Ovary (tissue), 3 donors: ENCODE measurements at regions not wholly inside any gene's neighbourhood (a gene's known extent, or its start where the extent isn't known, plus 50 kb on each side); places are given as distances from the start of the nearest gene placed in this dataset.
"Not testable (repeated sequence)": the region's sequence is repeated elsewhere in the genome, so short reads cannot be mapped to it uniquely, and the experiment has no call there.

Experiments
- EP300 ChIP-seq: sonication (generic); formaldehyde crosslinking; IDR thresholded peaks from one replicate; pipeline ENCODE4 v1.6.1; 2017; ENCODE audit warnings: antibody characterized with exemption
- POLR2A ChIP-seq: fragments of 450-650 bp; IDR thresholded peaks from one replicate; pipeline ENCODE4 v1.6.1; 2017; ENCODE audit warnings: antibody characterized with exemption, mild to moderate bottlenecking, moderate library complexity
- TF ChIP-seq, protein P1 (sequence below), 3 donors: fragments of 450-650 bp in 2 of 3; fragments of 200-600 bp in 1 of 3; IDR thresholded peaks; one replicate each; pipeline versions ENCODE4 v1.5.1 to v1.8.0; 2016 to 2022; ENCODE audit warnings: antibody characterized with exemption in 3 of 3, mild to moderate bottlenecking in 1 of 3
- donor health status: DM: no; HTN: no; CAD: no.

DNA sequence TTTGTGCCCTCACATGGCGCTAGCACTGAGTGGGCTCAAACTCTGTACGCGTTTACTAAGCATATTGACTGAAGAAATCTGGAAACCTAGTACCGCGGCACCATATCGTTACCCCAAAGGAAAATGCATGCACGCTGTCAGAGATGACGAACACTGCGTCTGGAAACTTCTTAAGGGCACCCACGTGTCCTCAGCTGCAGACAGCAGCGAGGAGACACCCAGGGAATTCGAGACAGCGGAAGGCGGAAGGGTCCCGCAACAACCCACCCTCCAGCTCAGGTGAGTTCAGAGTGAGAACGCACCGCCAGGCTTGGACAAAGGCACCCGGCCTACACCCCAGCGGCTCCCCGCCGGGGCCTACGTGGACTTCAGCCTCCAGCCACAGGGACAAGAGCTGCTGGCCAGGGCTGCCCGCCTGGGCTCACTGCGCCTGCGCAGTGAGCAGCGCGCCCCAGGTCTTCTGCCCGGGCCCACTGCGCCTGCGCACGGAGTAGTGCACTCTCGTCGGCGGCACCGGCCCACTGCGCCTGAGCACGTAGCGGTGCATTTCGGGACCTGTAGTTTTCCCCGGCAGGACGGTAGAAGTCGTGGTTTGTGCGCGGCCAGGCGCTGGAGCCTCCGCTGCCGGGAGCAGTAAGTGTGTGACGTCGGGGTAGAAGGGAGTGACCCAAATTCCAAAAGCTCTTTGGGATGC is 2776.8 kb upstream of the TPTE start:
- TF ChIP-seq, protein P1, sequence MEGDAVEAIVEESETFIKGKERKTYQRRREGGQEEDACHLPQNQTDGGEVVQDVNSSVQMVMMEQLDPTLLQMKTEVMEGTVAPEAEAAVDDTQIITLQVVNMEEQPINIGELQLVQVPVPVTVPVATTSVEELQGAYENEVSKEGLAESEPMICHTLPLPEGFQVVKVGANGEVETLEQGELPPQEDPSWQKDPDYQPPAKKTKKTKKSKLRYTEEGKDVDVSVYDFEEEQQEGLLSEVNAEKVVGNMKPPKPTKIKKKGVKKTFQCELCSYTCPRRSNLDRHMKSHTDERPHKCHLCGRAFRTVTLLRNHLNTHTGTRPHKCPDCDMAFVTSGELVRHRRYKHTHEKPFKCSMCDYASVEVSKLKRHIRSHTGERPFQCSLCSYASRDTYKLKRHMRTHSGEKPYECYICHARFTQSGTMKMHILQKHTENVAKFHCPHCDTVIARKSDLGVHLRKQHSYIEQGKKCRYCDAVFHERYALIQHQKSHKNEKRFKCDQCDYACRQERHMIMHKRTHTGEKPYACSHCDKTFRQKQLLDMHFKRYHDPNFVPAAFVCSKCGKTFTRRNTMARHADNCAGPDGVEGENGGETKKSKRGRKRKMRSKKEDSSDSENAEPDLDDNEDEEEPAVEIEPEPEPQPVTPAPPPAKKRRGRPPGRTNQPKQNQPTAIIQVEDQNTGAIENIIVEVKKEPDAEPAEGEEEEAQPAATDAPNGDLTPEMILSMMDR (IDR thresholded peaks at IDR 0.05) = not testable (repeated sequence)
- TF ChIP-seq POLR2A, EP300: not testable (repeated sequence)
